ENCODE measurements at regions not wholly inside any gene's neighbourhood (a gene's known extent, or its start where the extent isn't known, plus 50 kb on each side); places are given as distances from the start of the nearest gene placed in this dataset.
"Not testable (repeated sequence)": the region's sequence is repeated elsewhere in the genome, so short reads cannot be mapped to it uniquely, and the experiment has no call there.

GRCh38 chr2:16461672-16462071 is 204.0 kb downstream of the CYRIA start:
- no peak for DNase-seq (ENCODE audit: low read depth)

GRCh38 chr2:16459606-16460005 is 206.0 kb downstream of the CYRIA start:
- no peak for DNase-seq (ENCODE audit: low read depth)

GRCh38 chr2:16454621-16455020 is 211.0 kb downstream of the CYRIA start:
- no peak for DNase-seq (ENCODE audit: low read depth)

GRCh38 chr2:16452123-16452522 is 213.5 kb downstream of the CYRIA start:
- no peak for DNase-seq (ENCODE audit: low read depth)

- no peak for DNase-seq (ENCODE audit: low read depth)
These were observed 218.9 kb downstream of the CYRIA start for GRCh38 chr2:16446706-16447105.

GRCh38 chr2:16442971-16443370 is 222.7 kb downstream of the CYRIA start:
- DNase-seq (ENCODE audit: low read depth), result no peak

GRCh38 chr2:16441431-16441830 is 224.2 kb downstream of the CYRIA start:
- no peak for DNase-seq (ENCODE audit: low read depth)

GRCh38 chr2:16440898-16441297 is 224.7 kb downstream of the CYRIA start:
- DNase-seq (ENCODE audit: low read depth), result no peak

GRCh38 chr2:16438613-16439321 is 226.9 kb downstream of the CYRIA start:
- no peak for DNase-seq (ENCODE audit: low read depth)

GRCh38 chr2:16437189-16437588 is 228.4 kb downstream of the CYRIA start:
- no peak for DNase-seq (ENCODE audit: low read depth)

- DNase-seq (ENCODE audit: low read depth), result no peak
These were observed 231.2 kb downstream of the CYRIA start for GRCh38 chr2:16434393-16434792.

GRCh38 chr2:16430846-16431245 is 234.8 kb downstream of the CYRIA start:
- no peak for DNase-seq (ENCODE audit: low read depth)

GRCh38 chr2:16429431-16430145 is 236.0 kb downstream of the CYRIA start:
- no peak for DNase-seq (ENCODE audit: low read depth)

GRCh38 chr2:16429002-16429401 is 236.6 kb downstream of the CYRIA start:
- no peak for DNase-seq (ENCODE audit: low read depth)

GRCh38 chr2:16425462-16426336 is 239.9 kb downstream of the CYRIA start:
- no peak for DNase-seq (ENCODE audit: low read depth)

- DNase-seq (ENCODE audit: low read depth), result no peak
These were observed 245.2 kb downstream of the CYRIA start for GRCh38 chr2:16420421-16420820.

GRCh38 chr2:16417726-16418125 is 247.9 kb downstream of the CYRIA start:
- no peak for DNase-seq (ENCODE audit: low read depth)

- DNase-seq (ENCODE audit: low read depth), result no peak
These were observed 249.0 kb downstream of the CYRIA start for GRCh38 chr2:16416651-16417050.

- DNase-seq (ENCODE audit: low read depth), result not testable (repeated sequence)
These were observed 249.8 kb downstream of the CYRIA start for GRCh38 chr2:16415861-16416260.

GRCh38 chr2:16413947-16414346 is 251.7 kb downstream of the CYRIA start:
- no peak for DNase-seq (ENCODE audit: low read depth)

- DNase-seq (ENCODE audit: low read depth), result no peak
These were observed 252.3 kb downstream of the CYRIA start for GRCh38 chr2:16413285-16413684.

GRCh38 chr2:16412321-16413030 is 253.2 kb downstream of the CYRIA start:
- no peak for DNase-seq (ENCODE audit: low read depth)

Measured in stimulated activated CD4-positive, alpha-beta T cell treated with anti-CD3 and anti-CD28 coated beads, Interleukin-2, amount 100 ng/mL, for 4 hours (primary cell).